Retina (tissue), 1 donor: ENCODE measurements at regions not wholly inside any gene's neighbourhood (a gene's known extent, or its start where the extent isn't known, plus 50 kb on each side); places are given as distances from the start of the nearest gene placed in this dataset.
"Not testable (repeated sequence)": the region's sequence is repeated elsewhere in the genome, so short reads cannot be mapped to it uniquely, and the experiment has no call there.

Experiments used
- DNase-seq: peaks from one replicate; pipeline ENCODE4 v3.0.0-alpha.2; 2016

- DNase-seq = no peak
Measured at GRCh38 chr2:145524836-145525235, 1004.9 kb upstream of the ZEB2 start.

- DNase-seq = no peak
Measured at GRCh38 chr2:145524303-145524702, 1004.4 kb upstream of the ZEB2 start.

GRCh38 chr2:145519254-145519653 lies 999.3 kb upstream of the ZEB2 start:
- not testable (repeated sequence) for DNase-seq

GRCh38 chr2:145511946-145512345 lies 992.0 kb upstream of the ZEB2 start:
- DNase-seq = no peak

GRCh38 chr2:145503511-145503910 lies 983.6 kb upstream of the ZEB2 start:
- no peak for DNase-seq

- no peak for DNase-seq
Measured at GRCh38 chr2:145501920-145502319, 982.0 kb upstream of the ZEB2 start.

GRCh38 chr2:145495590-145495989 lies 975.7 kb upstream of the ZEB2 start:
- DNase-seq = no peak

GRCh38 chr2:145494441-145494840 lies 974.5 kb upstream of the ZEB2 start:
- DNase-seq = no peak

- peak; percentile 39 for DNase-seq
Measured at GRCh38 chr2:145488571-145488970, 968.7 kb upstream of the ZEB2 start.

GRCh38 chr2:145484448-145485097 lies 964.7 kb upstream of the ZEB2 start:
- no peak for DNase-seq

GRCh38 chr2:145483854-145484253 lies 963.9 kb upstream of the ZEB2 start:
- DNase-seq = no peak

GRCh38 chr2:145481334-145481922 lies 961.5 kb upstream of the ZEB2 start:
- no peak for DNase-seq

GRCh38 chr2:145464866-145465265 lies 944.9 kb upstream of the ZEB2 start:
- no peak for DNase-seq

GRCh38 chr2:145460112-145460511 lies 940.2 kb upstream of the ZEB2 start:
- no peak for DNase-seq

GRCh38 chr2:145431181-145431951 lies 911.4 kb upstream of the ZEB2 start:
- DNase-seq = no peak

- no peak for DNase-seq
Measured at GRCh38 chr2:145423809-145424208, 903.9 kb upstream of the ZEB2 start.

GRCh38 chr2:145422576-145422975 lies 902.7 kb upstream of the ZEB2 start:
- DNase-seq = no peak

GRCh38 chr2:145421841-145422240 lies 901.9 kb upstream of the ZEB2 start:
- DNase-seq = no peak

- no peak for DNase-seq
Measured at GRCh38 chr2:145416640-145417039, 896.7 kb upstream of the ZEB2 start.

GRCh38 chr2:145415151-145415550 lies 895.2 kb upstream of the ZEB2 start:
- no peak for DNase-seq

GRCh38 chr2:145413261-145414030 lies 893.5 kb upstream of the ZEB2 start:
- DNase-seq = no peak

- no peak for DNase-seq
Measured at GRCh38 chr2:145412155-145412554, 892.2 kb upstream of the ZEB2 start.

GRCh38 chr2:145411493-145411892 lies 891.6 kb upstream of the ZEB2 start:
- no peak for DNase-seq
